ENCODE measurements at regions not wholly inside any gene's neighbourhood (a gene's known extent, or its start where the extent isn't known, plus 50 kb on each side); places are given as distances from the start of the nearest gene placed in this dataset.
"Not testable (repeated sequence)": the region's sequence is repeated elsewhere in the genome, so short reads cannot be mapped to it uniquely, and the experiment has no call there.

- DNase-seq = no peak
These were observed 112.0 kb upstream of the SLC38A2 start for GRCh38 chr12:46484396-46485061.

GRCh38 chr12:46483572-46484395 is 111.2 kb upstream of the SLC38A2 start:
- DNase-seq = no peak

GRCh38 chr12:46480724-46481123 is 108.2 kb upstream of the SLC38A2 start:
- no peak for DNase-seq

GRCh38 chr12:46480316-46480715 is 107.7 kb upstream of the SLC38A2 start:
- no peak for DNase-seq

GRCh38 chr12:46478123-46478522 is 105.5 kb upstream of the SLC38A2 start:
- DNase-seq = no peak

- DNase-seq = no peak
These were observed 105.0 kb upstream of the SLC38A2 start for GRCh38 chr12:46477541-46477940.

GRCh38 chr12:46475972-46476645 is 103.5 kb upstream of the SLC38A2 start:
- no peak for DNase-seq

- not testable (repeated sequence) for DNase-seq
These were observed 101.8 kb upstream of the SLC38A2 start for GRCh38 chr12:46474385-46474784.

GRCh38 chr12:46473634-46474329 is 101.2 kb upstream of the SLC38A2 start:
- peak; percentile 59 for DNase-seq

- no peak for DNase-seq
These were observed 100.5 kb upstream of the SLC38A2 start for GRCh38 chr12:46472893-46473633.

GRCh38 chr12:46472144-46472705 is 99.7 kb upstream of the SLC38A2 start:
- DNase-seq = no peak

- DNase-seq = no peak
These were observed 98.8 kb upstream of the SLC38A2 start for GRCh38 chr12:46471404-46471803.

- DNase-seq = no peak
These were observed 98.4 kb upstream of the SLC38A2 start for GRCh38 chr12:46470975-46471374.

- no peak for DNase-seq
These were observed 97.6 kb upstream of the SLC38A2 start for GRCh38 chr12:46470036-46470627.

- no peak for DNase-seq
These were observed 96.2 kb upstream of the SLC38A2 start for GRCh38 chr12:46468813-46469212.

- no peak for DNase-seq
These were observed 95.6 kb upstream of the SLC38A2 start for GRCh38 chr12:46468160-46468559.

- no peak for DNase-seq
These were observed 92.7 kb upstream of the SLC38A2 start for GRCh38 chr12:46465307-46465706.

- no peak for DNase-seq
These were observed 92.3 kb upstream of the SLC38A2 start for GRCh38 chr12:46464863-46465262.

GRCh38 chr12:46462641-46463355 is 90.2 kb upstream of the SLC38A2 start:
- no peak for DNase-seq

GRCh38 chr12:46461907-46462640 is 89.5 kb upstream of the SLC38A2 start:
- DNase-seq = no peak

Measured in NCI-H774 (cell line).